Embryonic facial prominence (tissue), 1 donor: ENCODE measurements at regions not wholly inside any gene's neighbourhood (a gene's known extent, or its start where the extent isn't known, plus 50 kb on each side); places are given as distances from the start of the nearest gene placed in this dataset.
"Not testable (repeated sequence)": the region's sequence is repeated elsewhere in the genome, so short reads cannot be mapped to it uniquely, and the experiment has no call there.

Experiments used
- DNase-seq: peaks from one replicate; pipeline ENCODE4 v3.0.0-alpha.2; 2016; ENCODE audit errors: extremely low spot score

GRCh38 chr1:83474946-83475345, 524.0 kb downstream of the TTLL7 start:
- not testable (repeated sequence) for DNase-seq

GRCh38 chr1:83473986-83474385, 524.9 kb downstream of the TTLL7 start:
- not testable (repeated sequence) for DNase-seq

- not testable (repeated sequence) for DNase-seq
Observed at GRCh38 chr1:83472066-83472465, 526.9 kb downstream of the TTLL7 start.

- DNase-seq, result not testable (repeated sequence)
Observed at GRCh38 chr1:83471272-83471671, 527.7 kb downstream of the TTLL7 start.

- not testable (repeated sequence) for DNase-seq
Observed at GRCh38 chr1:83468336-83468735, 530.6 kb downstream of the TTLL7 start.

- DNase-seq, result not testable (repeated sequence)
Observed at GRCh38 chr1:83457735-83458248, 541.1 kb downstream of the TTLL7 start.

- not testable (repeated sequence) for DNase-seq
Observed at GRCh38 chr1:83457281-83457680, 541.7 kb downstream of the TTLL7 start.

- not testable (repeated sequence) for DNase-seq
Observed at GRCh38 chr1:83455753-83456152, 543.2 kb downstream of the TTLL7 start.

GRCh38 chr1:83445873-83446272, 553.1 kb downstream of the TTLL7 start:
- DNase-seq, result not testable (repeated sequence)

GRCh38 chr1:83442412-83442811, 556.5 kb downstream of the TTLL7 start:
- not testable (repeated sequence) for DNase-seq

- DNase-seq, result not testable (repeated sequence)
Observed at GRCh38 chr1:83440586-83440985, 558.3 kb downstream of the TTLL7 start.

- DNase-seq, result not testable (repeated sequence)
Observed at GRCh38 chr1:83440021-83440420, 558.9 kb downstream of the TTLL7 start.

- not testable (repeated sequence) for DNase-seq
Observed at GRCh38 chr1:83438316-83438715, 560.6 kb downstream of the TTLL7 start.

- not testable (repeated sequence) for DNase-seq
Observed at GRCh38 chr1:83435336-83435735, 563.6 kb downstream of the TTLL7 start.

GRCh38 chr1:83427566-83427965, 571.4 kb downstream of the TTLL7 start:
- DNase-seq, result not testable (repeated sequence)

GRCh38 chr1:83423382-83423781, 575.5 kb downstream of the TTLL7 start:
- not testable (repeated sequence) for DNase-seq

GRCh38 chr1:83418558-83418957, 580.4 kb downstream of the TTLL7 start:
- no peak for DNase-seq

GRCh38 chr1:83413839-83414107, 585.2 kb downstream of the TTLL7 start:
- DNase-seq, result not testable (repeated sequence)

GRCh38 chr1:83410746-83411413, 588.1 kb downstream of the TTLL7 start:
- DNase-seq, result not testable (repeated sequence)

- DNase-seq, result not testable (repeated sequence)
Observed at GRCh38 chr1:83406693-83407371, 592.1 kb downstream of the TTLL7 start.

- DNase-seq, result not testable (repeated sequence)
Observed at GRCh38 chr1:83405789-83406188, 593.1 kb downstream of the TTLL7 start.

- DNase-seq, result not testable (repeated sequence)
Observed at GRCh38 chr1:83403500-83403899, 595.4 kb downstream of the TTLL7 start.

- not testable (repeated sequence) for DNase-seq
Observed at GRCh38 chr1:83401146-83401545, 597.8 kb downstream of the TTLL7 start.
